AG04450 (cell line): ENCODE measurements at regions not wholly inside any gene's neighbourhood (a gene's known extent, or its start where the extent isn't known, plus 50 kb on each side); places are given as distances from the start of the nearest gene placed in this dataset.

Experiments
- CTCF ChIA-PET: fragments of 300-600, 350-600 bp; formaldehyde crosslinking; extraction: SDS; loops from one replicate; lab custom pipeline; 2022; ENCODE audit warnings: antibody characterized with exemption, inconsistent platforms; lab: Charles Lee
- POLR2A ChIA-PET: fragments of 350-600 bp; formaldehyde crosslinking; extraction: SDS; loops from one replicate; lab custom pipeline; 2021; ENCODE audit warnings: antibody characterized with exemption, inconsistent platforms; lab: Yijun Ruan, JAX
- DNase-seq: peaks from one replicate; pipeline ENCODE4 v3.0.0-alpha.2; 2011; ENCODE audit warnings: low read depth, low spot score
- H3K27ac ChIP-seq: one replicate; pipeline ENCODE4 v1.5.1; 2012; ENCODE audit warnings: low read depth, low read length, control low read depth
- H3K27me3 ChIP-seq: one replicate; pipeline ENCODE4 v1.6.0; 2012; ENCODE audit warnings: low read length; ENCODE audit not compliant: control insufficient read depth, insufficient read depth
- H3K4me3 ChIP-seq: 2 replicates; pipeline ENCODE4 v1.5.1; 2011; ENCODE audit warnings: mild to moderate bottlenecking, low read depth, low read length, control low read depth
- H3K9me3 ChIP-seq: 2 replicates; pipeline ENCODE4 v1.5.1; 2012; ENCODE audit warnings: low read length; ENCODE audit not compliant: control insufficient read depth, insufficient read depth
- CTCF ChIP-seq: IDR thresholded peaks from 2 replicates; pipeline ENCODE4 v1.5.1; 2011; ENCODE audit warnings: low read depth, low read length, control low read depth, inconsistent platforms

- CTCF ChIA-PET: no interaction called here
- TF ChIP-seq CTCF: no peak
Observed at GRCh38 chr11:134753771-134754520, 341.9 kb upstream of the B3GAT1 start.

DNA sequence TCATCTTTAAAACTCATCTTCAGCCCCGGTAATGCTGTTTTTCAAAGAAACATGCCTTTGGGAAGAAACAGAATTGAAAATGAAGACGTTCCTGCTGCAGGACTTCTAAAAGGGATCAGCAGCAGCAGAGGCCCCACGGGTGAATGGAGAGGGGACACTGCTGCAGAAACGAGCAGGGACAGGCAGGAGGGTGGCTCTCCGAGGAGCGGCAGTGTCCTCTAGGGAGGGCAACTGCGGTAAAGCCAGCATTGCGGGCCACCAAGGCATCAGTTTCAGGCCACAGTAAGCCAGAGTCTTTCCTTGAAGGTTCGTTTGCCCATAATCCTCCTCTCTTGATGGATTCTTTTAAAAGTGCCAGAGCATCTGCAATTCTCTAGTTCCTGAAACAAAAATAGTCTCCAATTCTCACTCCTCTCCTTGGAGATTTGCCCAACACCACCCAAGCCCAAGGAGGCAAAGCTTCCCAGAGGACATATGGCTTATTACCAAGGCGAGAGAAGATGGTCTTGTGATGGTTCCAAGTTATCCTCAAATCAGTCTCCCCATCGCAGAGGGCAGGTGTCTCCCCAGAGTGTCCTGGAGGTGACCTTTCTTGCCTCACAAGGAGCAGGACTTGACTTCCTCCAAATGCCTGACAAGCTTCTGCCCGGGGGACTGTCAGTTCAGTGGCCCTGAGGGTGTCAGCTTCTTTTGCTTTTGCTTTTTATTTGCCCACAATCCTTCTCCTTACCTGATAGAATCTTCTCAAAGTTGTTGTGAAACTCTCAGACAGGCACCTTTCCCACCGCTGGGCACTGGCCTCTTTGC lies 341.1 kb upstream of the B3GAT1 start:
- CTCF ChIA-PET: no interaction called here
- POLR2A ChIA-PET: no interaction called here

More at GRCh38 chr11:134753771-134754520, 341.9 kb upstream of the B3GAT1 start:
- H3K9me3 ChIP-seq: peaks cover 90% of the 10 kb centered on the region
- H3K27me3 ChIP-seq: no peaks in the 10 kb centered on the region
- no peak overlapping the region for H3K4me3 ChIP-seq
- H3K27ac ChIP-seq: no peak overlapping the region
- no peak for DNase-seq
- POLR2A ChIA-PET: no interaction called here

GRCh38 chr11:134752526-134752925 lies 340.5 kb upstream of the B3GAT1 start:
- CTCF ChIA-PET: no interaction called here
- DNase-seq: no peak
- no peak overlapping the region for H3K4me3 ChIP-seq
- peaks cover 83% of the 10 kb centered on the region for H3K9me3 ChIP-seq
- TF ChIP-seq CTCF: no peak
- POLR2A ChIA-PET: no interaction called here
- H3K27me3 ChIP-seq: no peaks in the 10 kb centered on the region
- H3K27ac ChIP-seq: no peak overlapping the region

More for the DNA sequence above, 341.1 kb upstream of the B3GAT1 start:
- DNase-seq: no peak
- Histone ChIP-seq H3K4me3 (no peak overlapping the region), H3K9me3 (peaks cover 89% of the 10 kb centered on the region), H3K27me3 (no peaks in the 10 kb centered on the region), H3K27ac (no peak overlapping the region)
- no peak for TF ChIP-seq CTCF

- no peak for DNase-seq
- Histone ChIP-seq H3K9me3 (peaks cover 76% of the 10 kb centered on the region), H3K4me3 (no peak overlapping the region), H3K27ac (no peak overlapping the region), H3K27me3 (no peaks in the 10 kb centered on the region)
- no peak for TF ChIP-seq CTCF
- POLR2A ChIA-PET: no interaction called here
- CTCF ChIA-PET: no interaction called here
Observed at GRCh38 chr11:134751766-134752165, 339.7 kb upstream of the B3GAT1 start.

DNA sequence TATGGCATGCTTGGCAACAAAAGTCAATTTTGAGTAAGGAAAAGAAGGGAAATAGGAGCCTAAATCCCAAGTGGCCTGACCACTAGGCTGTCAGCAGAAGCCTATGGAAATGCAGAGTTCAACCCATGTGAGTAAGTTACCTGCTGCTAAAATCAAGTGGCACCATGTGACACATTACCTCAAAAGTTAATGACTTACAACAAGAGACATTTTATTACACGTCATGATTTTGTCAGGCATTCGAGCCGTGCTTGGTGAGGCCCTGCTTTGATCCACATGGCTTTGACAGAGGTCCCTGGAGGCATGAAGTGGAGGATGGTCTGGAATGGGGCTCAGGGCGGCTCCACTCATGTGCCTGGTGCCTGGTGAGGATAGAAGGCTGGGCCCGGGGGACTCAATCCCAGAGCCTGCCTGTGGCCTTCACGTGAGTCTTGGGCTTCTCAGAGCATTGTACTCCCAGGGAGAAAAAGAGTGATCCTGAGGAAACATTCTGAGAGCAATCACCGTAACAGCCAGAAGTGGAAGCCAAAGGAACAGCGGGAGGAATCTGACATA lies 339.1 kb upstream of the B3GAT1 start:
- Histone ChIP-seq H3K9me3 (peaks cover 72% of the 10 kb centered on the region), H3K27me3 (no peaks in the 10 kb centered on the region), H3K27ac (no peak overlapping the region), H3K4me3 (no peak overlapping the region)
- ChIA-PET POLR2A (no interaction called here), CTCF (no interaction called here)
- TF ChIP-seq CTCF: no peak
- no peak for DNase-seq
